Fibroblast of lung (primary cell): ENCODE measurements at regions not wholly inside any gene's neighbourhood (a gene's known extent, or its start where the extent isn't known, plus 50 kb on each side); places are given as distances from the start of the nearest gene placed in this dataset.

ENCODE experiments used
- CTCF ChIP-seq, 2 donors: IDR thresholded peaks in 1 of 2; conservative IDR thresholded peaks in 1 of 2; 1 replicate in 1 of 2; 2 replicates in 1 of 2; pipeline ENCODE4 v1.5.1; 2011 to 2012; ENCODE audit warnings: low read length in 2 of 2, control low read depth in 1 of 2, inconsistent platforms in 1 of 2, low read depth in 1 of 2, mild to moderate bottlenecking in 1 of 2
- EZH2 ChIP-seq: IDR thresholded peaks from 2 replicates; pipeline ENCODE4 v1.5.1; 2012; ENCODE audit warnings: low read length, control low read depth, mild to moderate bottlenecking; ENCODE audit errors: missing control alignments

GRCh38 chr6:129967427-129967826, 51.0 kb upstream of the L3MBTL3 start:
- TF ChIP-seq CTCF (conservative IDR thresholded peaks at IDR 0.05 in 1 of 2, IDR thresholded peaks at IDR 0.05 in 1 of 2; ENCODE audit: low read depth in 1 of 2, low read length in 2 of 2), result no peak
- no peak for TF ChIP-seq EZH2
